ENCODE measurements at regions not wholly inside any gene's neighbourhood (a gene's known extent, or its start where the extent isn't known, plus 50 kb on each side); places are given as distances from the start of the nearest gene placed in this dataset.

- TF ChIP-seq ZNF407 (CRISPR knock-in tag; IDR thresholded peaks at IDR 0.05; ENCODE audit: not compliant biosample characterization): no peak
Measured at GRCh38 chr16:65658349-65658748, 536.5 kb upstream of the CDH11 start (continued).

- WGBS (ENCODE audit: low lambda C conversion rate): 62% methylated on average over 1 of the region's 1 CpG
- Histone ChIP-seq H3K4me2 (ENCODE audit: low read depth, low read length) (no peak overlapping the region), H3K36me3 (replicated peaks in 1 of 2; ENCODE audit: control insufficient read depth in 1 of 2, insufficient read depth in 2 of 2, low read length in 2 of 2) (no peaks in the 10 kb centered on the region), H3K9me3 (ENCODE audit: low read length) (no peaks in the 10 kb centered on the region), H3K9ac (ENCODE audit: insufficient read depth, low read depth, low read length) (no peak overlapping the region), H3K27ac (ENCODE audit: extremely low read length, insufficient read depth, low read length) (no peak overlapping the region), H3K79me2 (ENCODE audit: insufficient read depth, low read length) (no peaks in the 10 kb centered on the region), H3K27me3 (ENCODE audit: control insufficient read depth in 1 of 2, insufficient read depth in 2 of 2, low read length in 2 of 2) (peaks cover 0 to 37% of the 10 kb centered on the region in 2 experiments; a peak in 2 of 5 replicates), H3K4me1 (ENCODE audit: insufficient read depth, low read length) (no peaks in the 10 kb centered on the region), H3K4me3 (replicated peaks in 1 of 3; ENCODE audit: insufficient read depth in 1 of 3, low read depth in 2 of 3, low read length in 3 of 3) (no peak overlapping the region), H4K20me1 (ENCODE audit: insufficient read depth, low read length) (no peaks in the 10 kb centered on the region), H2AFZ (ENCODE audit: low read length) (no peak overlapping the region)
- ATAC-seq (no peak), DNase-seq (ENCODE audit: low spot score) (no peak), FAIRE-seq (no peak)
- ChIA-PET POLR2A (no interaction called here), CTCF (ENCODE audit: low intra/inter-chr PET ratio, low total read pairs) (no interaction called here)
- BruUV-seq (replicated peaks): no TSS peak
- no peak for TF ChIP-seq DNMT3B (CRISPR knock-in tag; conservative IDR thresholded peaks at IDR 0.05)
- no peak for TF ChIP-seq E2F2 (CRISPR knock-in tag; IDR thresholded peaks at IDR 0.05; ENCODE audit: borderline replicate concordance)
- TF ChIP-seq ZNF850 (CRISPR knock-in tag; conservative IDR thresholded peaks at IDR 0.05): no peak
- no peak for TF ChIP-seq ZNF766 (CRISPR knock-in tag; IDR thresholded peaks at IDR 0.05; ENCODE audit: borderline replicate concordance)
- no peak for TF ChIP-seq ELF3 (CRISPR knock-in tag; IDR thresholded peaks at IDR 0.05)
- in situ Hi-C loops (cut with HindIII; ENCODE audit: extremely low pct_ligation_motif_present, low pct_unique_long_range_greater_than_20kb) (no loop called here), intact Hi-C loops (cut with micrococcal nuclease; ENCODE audit: unreplicated experiment) (no loop called here)
Measured at GRCh38 chr16:65657556-65657955, 535.7 kb upstream of the CDH11 start.
